ENCODE measurements at regions not wholly inside any gene's neighbourhood (a gene's known extent, or its start where the extent isn't known, plus 50 kb on each side); places are given as distances from the start of the nearest gene placed in this dataset.

GRCh38 chr3:72137865-72138861, 353.2 kb upstream of the PROK2 start:
- 85 to 87% methylated on average over 9 of the region's 9 CpGs for WGBS, 2 donors
- H3K9ac ChIP-seq (ENCODE audit: insufficient read depth in 1 of 2, low read length in 2 of 2), result no peak overlapping the region

GRCh38 chr3:72135636-72136035, 350.7 kb upstream of the PROK2 start:
- no peak overlapping the region for H3K4me3 ChIP-seq
- 93 to 94% methylated on average over 5 of the region's 5 CpGs for WGBS, 2 donors
- H3K9ac ChIP-seq (ENCODE audit: insufficient read depth in 1 of 2, low read length in 2 of 2), result no peak overlapping the region
- H3K9me3 ChIP-seq (ENCODE audit: control insufficient read depth in 4 of 4, insufficient read depth in 3 of 4, low read length in 3 of 4), result no peaks in the 10 kb centered on the region
- ATAC-seq (ENCODE audit: insufficient read depth, low FRiP score) (no peak), DNase-seq (no peak)
- H3K36me3 ChIP-seq (ENCODE audit: control insufficient read depth in 4 of 4, insufficient read depth in 4 of 4, low read length in 4 of 4), result no peaks in the 10 kb centered on the region
- H3K4me1 ChIP-seq (ENCODE audit: control insufficient read depth in 5 of 5, insufficient read depth in 5 of 5, low read length in 5 of 5), result no peaks in the 10 kb centered on the region
- no peak overlapping the region for H3K27ac ChIP-seq (ENCODE audit: low read depth in 1 of 2, low read length in 1 of 2)
- TF ChIP-seq, protein P1, sequence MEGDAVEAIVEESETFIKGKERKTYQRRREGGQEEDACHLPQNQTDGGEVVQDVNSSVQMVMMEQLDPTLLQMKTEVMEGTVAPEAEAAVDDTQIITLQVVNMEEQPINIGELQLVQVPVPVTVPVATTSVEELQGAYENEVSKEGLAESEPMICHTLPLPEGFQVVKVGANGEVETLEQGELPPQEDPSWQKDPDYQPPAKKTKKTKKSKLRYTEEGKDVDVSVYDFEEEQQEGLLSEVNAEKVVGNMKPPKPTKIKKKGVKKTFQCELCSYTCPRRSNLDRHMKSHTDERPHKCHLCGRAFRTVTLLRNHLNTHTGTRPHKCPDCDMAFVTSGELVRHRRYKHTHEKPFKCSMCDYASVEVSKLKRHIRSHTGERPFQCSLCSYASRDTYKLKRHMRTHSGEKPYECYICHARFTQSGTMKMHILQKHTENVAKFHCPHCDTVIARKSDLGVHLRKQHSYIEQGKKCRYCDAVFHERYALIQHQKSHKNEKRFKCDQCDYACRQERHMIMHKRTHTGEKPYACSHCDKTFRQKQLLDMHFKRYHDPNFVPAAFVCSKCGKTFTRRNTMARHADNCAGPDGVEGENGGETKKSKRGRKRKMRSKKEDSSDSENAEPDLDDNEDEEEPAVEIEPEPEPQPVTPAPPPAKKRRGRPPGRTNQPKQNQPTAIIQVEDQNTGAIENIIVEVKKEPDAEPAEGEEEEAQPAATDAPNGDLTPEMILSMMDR (IDR thresholded peaks at IDR 0.05; ENCODE audit: control extremely low read depth, extremely low read depth), result no peak
- H3K27me3 ChIP-seq (ENCODE audit: control insufficient read depth in 3 of 3, insufficient read depth in 3 of 3, low read length in 2 of 3), result no peaks in the 10 kb centered on the region

More at GRCh38 chr3:72137865-72138861, 353.2 kb upstream of the PROK2 start:
- H3K27ac ChIP-seq (ENCODE audit: low read depth in 1 of 2, low read length in 1 of 2), result no peak overlapping the region
- TF ChIP-seq, protein P1 (IDR thresholded peaks at IDR 0.05; ENCODE audit: control extremely low read depth, extremely low read depth), result no peak
- no peak for DNase-seq
- no peaks in the 10 kb centered on the region for H3K9me3 ChIP-seq (ENCODE audit: control insufficient read depth in 4 of 4, insufficient read depth in 3 of 4, low read length in 3 of 4)
- no peaks in the 10 kb centered on the region for H3K36me3 ChIP-seq (ENCODE audit: control insufficient read depth in 4 of 4, insufficient read depth in 4 of 4, low read length in 4 of 4)
- H3K4me1 ChIP-seq (ENCODE audit: control insufficient read depth in 5 of 5, insufficient read depth in 5 of 5, low read length in 5 of 5), result no peaks in the 10 kb centered on the region
- no peak for ATAC-seq (ENCODE audit: insufficient read depth, low FRiP score)
- no peak overlapping the region for H3K4me3 ChIP-seq
- no peaks in the 10 kb centered on the region for H3K27me3 ChIP-seq (ENCODE audit: control insufficient read depth in 3 of 3, insufficient read depth in 3 of 3, low read length in 2 of 3)

DNA sequence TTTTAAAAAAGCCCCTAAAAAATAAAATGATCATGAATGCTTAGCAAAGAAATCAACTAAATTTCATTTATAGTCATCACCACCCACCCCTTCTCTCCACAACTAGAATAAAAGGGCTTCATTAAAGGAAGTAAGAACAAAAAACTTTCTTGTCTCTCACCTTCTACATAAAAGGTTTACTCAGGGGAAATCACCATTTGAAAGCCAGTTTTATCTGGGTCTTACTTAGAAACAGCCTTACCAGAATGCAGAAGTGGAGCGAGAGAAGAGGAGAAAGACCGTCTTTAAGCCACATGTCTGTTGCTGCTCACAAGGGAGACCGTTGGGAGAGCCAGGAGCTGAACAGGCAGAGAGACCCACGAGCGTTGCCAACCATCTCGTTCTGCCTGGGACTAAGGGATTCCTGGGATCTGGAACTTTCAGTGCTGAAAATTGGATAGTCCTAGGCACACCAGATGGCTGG, 350.1 kb upstream of the PROK2 start:
- Histone ChIP-seq H3K27ac (ENCODE audit: low read depth in 1 of 2, low read length in 1 of 2) (no peak overlapping the region), H3K4me1 (ENCODE audit: control insufficient read depth in 5 of 5, insufficient read depth in 5 of 5, low read length in 5 of 5) (no peaks in the 10 kb centered on the region), H3K9ac (ENCODE audit: insufficient read depth in 1 of 2, low read length in 2 of 2) (no peak overlapping the region), H3K27me3 (ENCODE audit: control insufficient read depth in 3 of 3, insufficient read depth in 3 of 3, low read length in 2 of 3) (no peaks in the 10 kb centered on the region), H3K36me3 (ENCODE audit: control insufficient read depth in 4 of 4, insufficient read depth in 4 of 4, low read length in 4 of 4) (no peaks in the 10 kb centered on the region), H3K9me3 (ENCODE audit: control insufficient read depth in 4 of 4, insufficient read depth in 3 of 4, low read length in 3 of 4) (no peaks in the 10 kb centered on the region), H3K4me3 (no peak overlapping the region)
- DNase-seq (no peak), ATAC-seq (ENCODE audit: insufficient read depth, low FRiP score) (no peak)
- TF ChIP-seq, protein P1 (IDR thresholded peaks at IDR 0.05; ENCODE audit: control extremely low read depth, extremely low read depth), result no peak
- WGBS, 2 donors, result 30 to 56% methylated on average over 6 of the region's 6 CpGs
